ENCODE measurements at regions not wholly inside any gene's neighbourhood (a gene's known extent, or its start where the extent isn't known, plus 50 kb on each side); places are given as distances from the start of the nearest gene placed in this dataset.

GRCh38 chr2:78035804-78036203 is 513.6 kb upstream of the LRRTM4 start:
- no peak for DNase-seq

DNA sequence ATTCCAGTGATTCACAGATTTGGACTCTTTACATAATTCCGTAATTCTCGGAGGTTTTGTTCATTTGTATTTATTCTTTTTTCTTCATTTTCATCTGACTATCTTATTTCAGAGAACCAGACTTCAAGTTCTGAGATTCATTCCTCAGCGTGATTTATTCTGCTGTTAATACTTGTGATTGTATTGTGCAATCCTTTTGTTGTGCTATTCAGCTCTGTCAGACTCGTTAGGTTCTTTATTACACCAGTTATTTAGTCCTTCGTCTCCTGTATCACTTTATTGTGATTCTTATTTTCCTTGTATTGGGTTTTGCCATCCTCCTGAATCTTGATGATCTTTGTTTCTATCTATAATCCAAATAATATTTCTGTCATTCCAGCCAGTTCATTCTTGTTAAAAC is 529.3 kb upstream of the LRRTM4 start:
- DNase-seq = no peak

- no peak for DNase-seq
These were observed 534.8 kb upstream of the LRRTM4 start for GRCh38 chr2:78056976-78057375.

- no peak for DNase-seq
These were observed 539.1 kb upstream of the LRRTM4 start for GRCh38 chr2:78061301-78061700.

GRCh38 chr2:78061732-78062131 is 539.6 kb upstream of the LRRTM4 start:
- no peak for DNase-seq

GRCh38 chr2:78063246-78064020 is 541.3 kb upstream of the LRRTM4 start:
- no peak for DNase-seq

DNA sequence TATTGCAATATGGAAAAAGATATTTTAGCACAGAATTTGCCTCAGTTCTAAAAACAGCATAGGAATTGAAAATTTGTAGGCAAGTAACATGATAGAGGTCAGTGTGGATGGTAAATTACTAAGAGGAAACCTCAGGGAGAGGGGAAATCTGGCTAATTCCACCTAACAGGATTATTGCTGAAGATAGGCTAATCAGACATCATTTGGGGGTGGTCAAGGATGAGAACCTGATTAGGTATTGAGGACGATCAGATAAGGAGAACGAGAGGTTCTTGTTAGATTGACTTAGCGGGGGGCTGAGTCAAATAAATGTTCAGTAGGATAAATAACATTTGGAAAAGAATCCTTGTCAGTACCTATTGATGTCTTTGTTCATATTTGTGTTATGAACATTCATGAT is 543.2 kb upstream of the LRRTM4 start:
- DNase-seq = no peak

DNA sequence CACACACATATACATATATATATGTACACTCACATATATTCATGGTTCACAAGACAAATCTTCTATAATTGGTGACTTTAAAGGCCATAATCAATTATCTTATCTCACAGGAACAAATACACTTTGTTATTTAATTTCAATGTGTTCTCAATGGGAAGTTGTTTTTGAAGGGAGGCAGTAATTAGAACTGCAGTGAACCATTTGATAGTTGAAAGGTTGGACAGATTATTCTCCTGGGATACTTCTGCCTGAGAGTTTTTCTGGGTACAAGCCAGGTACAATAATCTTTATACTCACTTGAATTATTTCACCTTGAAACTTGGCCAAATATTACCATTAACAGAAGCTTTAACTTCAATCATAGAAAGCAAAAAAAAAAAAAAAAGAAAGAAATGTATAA is 546.6 kb upstream of the LRRTM4 start:
- DNase-seq = no peak

DNA sequence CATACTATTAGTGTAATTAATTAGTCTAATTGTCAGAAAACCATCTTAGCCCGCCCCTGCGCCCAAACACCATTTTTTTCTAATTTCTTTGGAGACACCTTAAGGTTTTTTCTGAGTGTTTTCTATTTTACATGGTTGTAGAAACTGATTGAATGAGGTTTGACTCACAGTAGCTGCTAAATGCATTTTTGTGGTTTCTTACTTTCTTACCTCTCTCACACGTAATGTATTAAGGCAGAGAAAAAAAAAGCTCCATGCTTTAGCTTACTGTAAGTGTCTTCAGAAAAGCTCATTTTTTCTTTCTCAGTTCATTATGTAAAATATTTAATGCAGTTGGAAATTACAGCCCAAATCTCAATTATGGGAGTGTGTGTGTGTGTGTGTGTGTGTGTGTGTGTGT is 548.5 kb upstream of the LRRTM4 start:
- DNase-seq = no peak

DNA sequence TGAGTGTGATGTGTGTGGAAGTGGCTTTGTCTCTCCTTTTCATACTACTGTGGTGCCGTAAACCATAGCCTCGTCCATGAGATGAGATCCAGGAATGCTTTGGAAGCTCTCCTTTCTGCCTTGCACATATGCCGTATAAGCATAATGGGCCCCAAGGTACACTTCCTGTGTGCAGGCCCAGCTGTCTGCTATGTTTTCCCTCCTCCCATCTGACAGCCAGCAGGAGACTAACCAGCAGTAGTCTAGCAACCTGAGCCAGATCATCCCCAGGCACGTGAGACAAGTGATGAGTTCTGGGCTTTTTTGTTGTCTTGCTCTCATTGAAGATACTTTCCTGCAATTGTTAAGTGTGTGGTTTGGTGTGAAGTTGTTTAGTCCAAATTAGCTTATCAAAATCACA is 555.5 kb upstream of the LRRTM4 start:
- no peak for DNase-seq

- no peak for DNase-seq
These were observed 560.4 kb upstream of the LRRTM4 start for GRCh38 chr2:78082555-78082954.

DNA sequence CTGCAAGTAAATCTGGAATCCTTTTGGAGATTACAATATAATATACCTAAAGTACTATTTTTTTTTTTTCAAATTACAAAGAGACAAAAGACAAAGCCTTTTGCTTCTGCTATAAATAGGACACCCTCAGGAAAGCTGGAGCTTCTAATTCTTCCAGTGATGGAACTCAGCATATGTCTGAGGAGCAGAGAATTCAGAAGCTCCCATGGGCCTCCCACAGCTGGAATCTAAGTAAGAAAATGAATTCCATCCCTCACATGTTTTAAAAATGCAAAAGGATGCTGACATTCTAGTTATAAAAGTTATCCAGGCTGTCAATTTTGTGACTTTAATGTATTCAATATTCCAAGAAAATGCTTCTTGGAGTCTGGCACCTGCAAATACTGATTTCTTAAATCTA is 571.3 kb upstream of the LRRTM4 start:
- DNase-seq = no peak

DNA sequence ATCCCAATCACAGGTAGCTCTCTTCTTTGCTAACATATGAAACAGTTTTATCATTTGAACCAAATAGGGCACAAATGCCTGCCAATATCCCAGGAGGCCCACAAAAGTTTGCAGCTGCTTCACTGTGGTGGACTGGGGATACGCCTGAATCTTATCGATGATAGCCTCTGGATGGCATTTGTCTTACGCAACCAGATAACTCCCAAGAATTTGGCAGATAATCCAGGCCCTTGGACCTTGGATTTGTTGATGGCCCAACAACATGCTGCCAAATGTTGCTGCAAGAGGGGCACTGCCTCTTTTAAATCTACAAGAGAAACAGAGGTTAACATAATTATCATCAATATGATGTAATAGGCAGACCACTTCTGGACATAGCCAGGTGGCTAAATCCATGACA is 587.1 kb upstream of the LRRTM4 start:
- no peak for DNase-seq

- no peak for DNase-seq
These were observed 593.1 kb upstream of the LRRTM4 start for GRCh38 chr2:78115291-78115690.

DNA sequence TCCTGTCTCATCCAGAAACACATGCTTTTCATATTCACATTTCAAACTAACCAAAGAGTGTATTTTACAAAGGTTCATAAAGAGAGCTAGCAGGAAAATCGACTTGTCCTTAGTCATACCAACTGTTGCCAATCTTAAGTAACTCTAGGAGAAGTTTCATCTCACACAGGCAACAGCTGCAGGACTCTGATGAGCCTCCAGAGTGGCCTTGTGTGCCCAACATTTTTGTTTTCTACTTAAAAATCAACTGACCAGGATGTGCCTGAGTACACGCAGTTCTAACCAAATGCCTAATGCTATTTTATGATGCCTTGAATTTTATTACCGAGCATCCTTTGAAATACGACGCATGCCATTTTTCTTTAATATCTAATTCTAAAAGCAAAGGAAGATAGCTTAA is 595.9 kb upstream of the LRRTM4 start:
- no peak for DNase-seq

- no peak for DNase-seq
These were observed 598.1 kb upstream of the LRRTM4 start for GRCh38 chr2:78120275-78120674.

DNA sequence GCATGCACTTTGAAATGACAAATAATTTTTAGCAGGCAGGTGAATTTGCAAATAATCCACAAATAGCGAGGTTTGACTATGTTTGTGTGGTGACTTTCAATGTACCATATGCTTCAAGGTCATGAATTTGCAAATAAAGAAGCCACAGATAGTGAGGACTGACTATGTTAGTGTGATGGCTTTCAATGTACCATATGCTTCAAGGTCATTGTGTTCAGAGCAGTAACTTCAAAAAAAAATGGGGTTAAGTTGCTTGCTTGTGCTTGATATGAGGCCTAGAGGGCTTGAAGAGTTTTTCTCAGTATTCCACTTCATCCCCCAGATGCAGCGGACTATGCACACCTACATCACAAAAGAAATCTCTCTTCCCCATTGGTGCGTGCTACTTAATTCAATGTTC is 602.9 kb upstream of the LRRTM4 start:
- no peak for DNase-seq

DNA sequence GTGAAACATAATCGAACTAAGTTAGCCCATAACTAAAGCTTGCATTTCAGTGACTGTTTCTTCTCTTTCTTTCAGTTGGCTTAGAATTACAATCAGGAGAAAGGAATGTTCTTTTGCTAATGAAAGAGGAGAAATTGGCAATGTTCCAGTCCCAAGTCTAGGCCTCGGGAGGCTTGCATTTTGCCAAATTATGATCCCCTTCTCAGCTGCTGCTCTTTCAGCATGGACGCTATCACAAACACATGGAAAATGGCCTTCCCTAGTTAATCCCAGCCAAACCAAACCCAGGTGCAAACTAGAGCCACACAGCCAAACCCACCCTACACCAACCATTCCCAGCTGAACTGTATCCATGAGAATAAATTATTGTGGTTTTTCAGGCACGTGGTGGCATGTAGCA is 605.2 kb upstream of the LRRTM4 start:
- no peak for DNase-seq

- DNase-seq = no peak
These were observed 610.5 kb upstream of the LRRTM4 start for GRCh38 chr2:78132391-78133370.

GRCh38 chr2:78145395-78145996 is 623.3 kb upstream of the LRRTM4 start:
- DNase-seq = no peak

DNA sequence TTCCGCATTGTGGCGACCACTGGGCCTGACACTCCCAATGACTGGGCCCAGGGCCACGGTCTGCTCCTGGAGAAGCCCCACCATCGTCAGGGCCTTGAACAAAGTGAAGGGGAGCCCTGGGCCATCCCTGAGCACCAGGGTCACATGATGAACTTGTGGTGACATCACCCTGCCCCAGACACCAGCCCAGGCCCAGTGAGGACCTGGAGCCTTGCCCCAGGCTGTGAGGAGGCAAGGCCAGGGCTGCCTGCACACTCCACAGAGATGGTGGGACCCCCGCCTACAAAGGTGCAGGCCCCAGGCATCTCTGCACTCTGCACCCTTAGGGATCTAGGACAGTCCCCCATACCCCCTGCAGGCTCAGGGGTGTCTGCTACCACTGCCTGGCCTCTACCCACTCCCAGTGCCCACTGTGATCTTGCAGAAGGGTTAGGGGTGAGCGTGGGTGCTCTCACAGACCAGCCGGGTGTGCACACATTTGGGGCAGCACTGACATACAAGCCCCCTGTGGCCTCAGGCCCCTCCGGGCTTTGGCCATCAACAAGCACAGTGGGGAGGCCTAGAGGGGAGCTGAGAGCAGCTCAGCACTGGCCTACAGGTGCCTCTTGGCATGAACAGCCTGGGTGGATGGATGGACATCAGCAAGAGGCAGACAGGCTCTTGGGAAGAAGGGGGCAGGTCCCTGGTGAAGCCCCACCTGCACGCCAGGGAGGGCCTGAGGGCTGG is 624.0 kb upstream of the LRRTM4 start:
- DNase-seq = no peak

DNA sequence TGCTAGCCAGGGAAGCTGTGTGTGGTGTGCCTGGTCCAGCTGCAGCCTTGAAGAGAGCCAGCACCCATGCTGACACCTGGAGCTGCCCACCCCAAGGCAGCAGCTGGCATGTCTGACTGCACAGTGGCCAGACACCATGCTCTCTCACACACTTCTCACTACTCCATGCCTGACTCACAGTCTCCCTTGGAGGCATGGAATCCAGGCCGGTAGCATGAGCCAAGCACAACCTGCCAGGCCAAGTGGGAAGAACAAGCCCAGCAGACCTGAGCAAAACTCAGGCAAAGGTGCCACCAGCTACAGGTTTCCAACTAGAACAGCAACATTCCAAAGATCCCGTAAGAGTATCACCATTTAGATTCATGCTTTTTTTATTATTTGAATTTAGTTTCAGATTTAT is 625.3 kb upstream of the LRRTM4 start:
- no peak for DNase-seq

DNA sequence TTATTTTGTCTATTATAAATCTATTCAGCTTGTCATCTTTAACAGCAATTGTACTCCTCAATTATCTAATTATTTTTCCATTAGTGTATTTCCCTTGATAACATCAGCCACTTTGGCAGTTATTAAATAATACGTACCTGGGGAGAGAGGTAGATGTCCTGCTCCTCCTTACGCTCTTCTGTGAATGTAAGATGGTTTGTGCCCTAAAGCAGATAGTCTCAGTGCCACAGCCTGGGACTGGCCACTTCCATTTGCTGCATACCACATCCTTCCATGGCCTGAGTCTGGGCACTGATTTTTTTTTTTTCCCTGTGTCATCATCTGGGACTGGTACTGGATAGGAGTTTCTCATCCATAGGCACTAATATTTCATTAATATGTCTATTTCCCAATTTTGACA is 632.4 kb upstream of the LRRTM4 start:
- DNase-seq = no peak

Data from NCI-H1092 (cell line).